GM12874 (cell line): ENCODE measurements at regions not wholly inside any gene's neighbourhood (a gene's known extent, or its start where the extent isn't known, plus 50 kb on each side); places are given as distances from the start of the nearest gene placed in this dataset.

Source experiments
- CTCF ChIP-seq: IDR thresholded peaks from 2 replicates; pipeline ENCODE4 v1.5.1; 2011; ENCODE audit warnings: low read depth, mild to moderate bottlenecking, control low read depth, low read length, moderate library complexity; ENCODE audit not compliant: insufficient read depth

- TF ChIP-seq CTCF, result no peak
Measured at GRCh38 chr22:47594836-47595521, 832.5 kb downstream of the TBC1D22A start.

- TF ChIP-seq CTCF, result no peak
Measured at GRCh38 chr22:47593911-47594311, 831.5 kb downstream of the TBC1D22A start.

- no peak for TF ChIP-seq CTCF
Measured at GRCh38 chr22:47593291-47593690, 830.8 kb downstream of the TBC1D22A start.

GRCh38 chr22:47592791-47593190 lies 830.3 kb downstream of the TBC1D22A start:
- TF ChIP-seq CTCF, result no peak

GRCh38 chr22:47591709-47592108 lies 829.3 kb downstream of the TBC1D22A start:
- TF ChIP-seq CTCF, result no peak

- no peak for TF ChIP-seq CTCF
Measured at GRCh38 chr22:47591016-47591415, 828.6 kb downstream of the TBC1D22A start.

GRCh38 chr22:47589271-47590250 lies 827.1 kb downstream of the TBC1D22A start:
- TF ChIP-seq CTCF, result no peak
